Sigmoid colon (tissue), 6 donors: ENCODE measurements at regions not wholly inside any gene's neighbourhood (a gene's known extent, or its start where the extent isn't known, plus 50 kb on each side); places are given as distances from the start of the nearest gene placed in this dataset.
A peak's percentile ranks its signal among the peaks of the same experiment; 100 is the strongest.

Experiments
- DNase-seq: peaks from one replicate; pipeline ENCODE4 v3.0.0-alpha.2; 2019
- H3K27ac ChIP-seq, 4 donors: fragments of 200-600 bp; sonication (generic); one replicate each; pipeline ENCODE4 v1.5.1; 2016 to 2019; ENCODE audit warnings: mild to moderate bottlenecking in 1 of 4
- H3K27me3 ChIP-seq, 3 donors: fragments of 200-600 bp; sonication (generic); one replicate each; pipeline ENCODE4 v1.5.1; 2019; ENCODE audit warnings: mild to moderate bottlenecking in 1 of 3
- H3K36me3 ChIP-seq, 4 donors: fragments of 200-600 bp; sonication (generic); one replicate each; pipeline ENCODE4 v1.5.1; 2016 to 2019
- H3K4me1 ChIP-seq, 4 donors: fragments of 200-600 bp; sonication (generic); one replicate each; pipeline ENCODE4 v1.5.1; 2017 to 2019
- H3K4me3 ChIP-seq, 4 donors: fragments of 200-600 bp; sonication (generic); one replicate each; pipeline ENCODE4 v1.5.1; 2017 to 2019; ENCODE audit warnings: mild to moderate bottlenecking in 2 of 4, moderate library complexity in 1 of 4
- H3K9me3 ChIP-seq, 4 donors: fragments of 200-600 bp in 3 of 4; sonication (generic) in 3 of 4; one replicate each; pipeline versions ENCODE4 v1.5.1 to v1.6.1; 2013 to 2019
- EP300 ChIP-seq, 4 donors: sonication (generic); formaldehyde crosslinking; IDR thresholded peaks; one replicate each; pipeline ENCODE4 v1.6.1; 2017; ENCODE audit warnings: antibody characterized with exemption in 4 of 4
- POLR2A ChIP-seq, 2 donors: fragments of 450-650 bp; IDR thresholded peaks; one replicate each; pipeline ENCODE4 v1.6.1; 2016; ENCODE audit warnings: antibody characterized with exemption in 2 of 2, mild to moderate bottlenecking in 2 of 2, moderate library complexity in 2 of 2
- POLR2AphosphoS5 ChIP-seq, 4 donors: sonication (generic); formaldehyde crosslinking; IDR thresholded peaks; one replicate each; pipeline ENCODE4 v1.6.1; 2017; ENCODE audit warnings: antibody characterized with exemption in 4 of 4
- WGBS, 2 donors: extraction: QIAGEN DNeasy Blood & Tissue Kit; methylation state at CpG; one replicate each; pipeline ENCODE4 v1.1.7; 2013; 5-methylcytosine and 5-hydroxymethylcytosine counted together
- intact Hi-C: fragments of 100-400 bp; cut with DNase I; formaldehyde crosslinking; loops from one replicate; pipeline ENCODE4 v1.15.1; 2023
- TF ChIP-seq, protein P1 (sequence below), 4 experiments: fragments of 450-650 bp in 3 of 4; fragments of 200-600 bp in 1 of 4; IDR thresholded peaks; one replicate each; pipeline ENCODE4 v1.5.1; 2016 to 2019; ENCODE audit warnings: antibody characterized with exemption in 4 of 4, mild to moderate bottlenecking in 3 of 4, moderate library complexity in 2 of 4
- donor health status: healthy with polysubstance abuse.
- donor health status: healthy.

GRCh38 chr1:30645807-30646206 is 77.6 kb downstream of the MATN1 start:
- no peak for DNase-seq
- Histone ChIP-seq H3K27ac (no peak overlapping the region), H3K9me3 (no peaks in the 10 kb centered on the region), H3K27me3 (peaks cover 0 to 20% (median 0%) of the 10 kb centered on the region in 3 donors), H3K4me3 (no peak overlapping the region), H3K36me3 (no peaks in the 10 kb centered on the region), H3K4me1 (peaks cover 0 to 6% (median 0%) of the 10 kb centered on the region in 4 donors)
- intact Hi-C loops = no loop called here
- 64 to 71% methylated on average over 3 of the region's 3 CpGs for WGBS, 2 donors
- TF ChIP-seq POLR2AphosphoS5 (IDR thresholded peaks at IDR 0.05) (no peak), EP300 (IDR thresholded peaks at IDR 0.05) (no peak), POLR2A (IDR thresholded peaks at IDR 0.05) (no peak)
- TF ChIP-seq, protein P1, sequence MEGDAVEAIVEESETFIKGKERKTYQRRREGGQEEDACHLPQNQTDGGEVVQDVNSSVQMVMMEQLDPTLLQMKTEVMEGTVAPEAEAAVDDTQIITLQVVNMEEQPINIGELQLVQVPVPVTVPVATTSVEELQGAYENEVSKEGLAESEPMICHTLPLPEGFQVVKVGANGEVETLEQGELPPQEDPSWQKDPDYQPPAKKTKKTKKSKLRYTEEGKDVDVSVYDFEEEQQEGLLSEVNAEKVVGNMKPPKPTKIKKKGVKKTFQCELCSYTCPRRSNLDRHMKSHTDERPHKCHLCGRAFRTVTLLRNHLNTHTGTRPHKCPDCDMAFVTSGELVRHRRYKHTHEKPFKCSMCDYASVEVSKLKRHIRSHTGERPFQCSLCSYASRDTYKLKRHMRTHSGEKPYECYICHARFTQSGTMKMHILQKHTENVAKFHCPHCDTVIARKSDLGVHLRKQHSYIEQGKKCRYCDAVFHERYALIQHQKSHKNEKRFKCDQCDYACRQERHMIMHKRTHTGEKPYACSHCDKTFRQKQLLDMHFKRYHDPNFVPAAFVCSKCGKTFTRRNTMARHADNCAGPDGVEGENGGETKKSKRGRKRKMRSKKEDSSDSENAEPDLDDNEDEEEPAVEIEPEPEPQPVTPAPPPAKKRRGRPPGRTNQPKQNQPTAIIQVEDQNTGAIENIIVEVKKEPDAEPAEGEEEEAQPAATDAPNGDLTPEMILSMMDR (IDR thresholded peaks at IDR 0.05) = no peak

DNA sequence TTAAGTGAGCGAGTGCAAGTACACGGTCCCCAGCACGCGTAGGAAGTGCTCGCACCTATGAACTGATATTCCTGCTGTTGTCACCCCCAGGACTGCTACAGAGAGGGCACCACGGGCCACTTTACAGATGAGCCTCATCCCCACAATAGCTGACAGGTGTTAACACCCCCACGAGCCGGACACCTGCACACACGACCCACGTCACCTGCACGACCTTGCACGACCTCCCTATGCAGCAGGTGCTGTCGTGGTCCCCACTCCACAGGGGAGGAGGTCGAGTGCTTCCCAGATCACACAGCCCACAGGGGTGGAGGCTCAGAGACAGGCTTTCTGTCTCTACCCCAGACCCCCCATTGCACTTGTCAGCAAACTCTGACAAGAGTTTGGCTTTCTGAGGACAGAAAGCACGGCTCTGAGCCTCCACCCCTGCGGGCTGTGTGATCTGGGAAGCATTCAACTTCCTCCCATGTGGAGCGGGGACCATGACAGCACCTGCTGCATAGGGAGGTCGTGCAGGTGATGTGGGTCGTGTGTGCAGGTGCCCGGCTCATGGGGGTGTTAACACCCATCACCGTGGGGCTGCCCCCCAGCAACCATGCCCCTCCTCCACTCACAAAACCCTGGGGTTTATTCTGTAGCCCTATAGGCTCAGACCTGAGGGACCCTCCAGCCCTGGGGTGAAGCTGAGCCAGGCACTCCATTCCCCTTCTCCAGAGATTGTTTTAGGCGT is 80.8 kb downstream of the MATN1 start:
- Histone ChIP-seq H3K9me3 (no peaks in the 10 kb centered on the region), H3K36me3 (no peaks in the 10 kb centered on the region), H3K4me1 (peaks cover 0 to 10% (median 6%) of the 10 kb centered on the region in 4 donors), H3K27ac (no peak overlapping the region), H3K27me3 (peaks cover 0 to 9% (median 0%) of the 10 kb centered on the region in 3 donors), H3K4me3 (no peak overlapping the region)
- TF ChIP-seq POLR2A (IDR thresholded peaks at IDR 0.05) (no peak), POLR2AphosphoS5 (IDR thresholded peaks at IDR 0.05) (no peak), EP300 (IDR thresholded peaks at IDR 0.05) (no peak)
- TF ChIP-seq, protein P1 (IDR thresholded peaks at IDR 0.05) = no peak
- intact Hi-C loops = no loop called here
- WGBS, 2 donors = 47 to 72% methylated on average over 22 of the region's 22 CpGs
- DNase-seq = peak; percentile 55

GRCh38 chr1:30641572-30642353 is 81.6 kb downstream of the MATN1 start:
- peak; percentile 44 for DNase-seq
- no peak overlapping the region for H3K27ac ChIP-seq
- WGBS, 2 donors = 67% methylated on average over 13 of the region's 13 CpGs
- H3K4me3 ChIP-seq = no peak overlapping the region
- H3K4me1 ChIP-seq = peaks cover 0 to 18% (median 13%) of the 10 kb centered on the region in 4 donors
- no peaks in the 10 kb centered on the region for H3K36me3 ChIP-seq
- intact Hi-C loops = no loop called here
- H3K9me3 ChIP-seq = no peaks in the 10 kb centered on the region
- TF ChIP-seq EP300 (IDR thresholded peaks at IDR 0.05) (no peak), POLR2A (IDR thresholded peaks at IDR 0.05) (no peak), POLR2AphosphoS5 (IDR thresholded peaks at IDR 0.05) (no peak)
- TF ChIP-seq, protein P1 (IDR thresholded peaks at IDR 0.05) = no peak
- H3K27me3 ChIP-seq = peaks cover 0 to 9% (median 0%) of the 10 kb centered on the region in 3 donors

DNA sequence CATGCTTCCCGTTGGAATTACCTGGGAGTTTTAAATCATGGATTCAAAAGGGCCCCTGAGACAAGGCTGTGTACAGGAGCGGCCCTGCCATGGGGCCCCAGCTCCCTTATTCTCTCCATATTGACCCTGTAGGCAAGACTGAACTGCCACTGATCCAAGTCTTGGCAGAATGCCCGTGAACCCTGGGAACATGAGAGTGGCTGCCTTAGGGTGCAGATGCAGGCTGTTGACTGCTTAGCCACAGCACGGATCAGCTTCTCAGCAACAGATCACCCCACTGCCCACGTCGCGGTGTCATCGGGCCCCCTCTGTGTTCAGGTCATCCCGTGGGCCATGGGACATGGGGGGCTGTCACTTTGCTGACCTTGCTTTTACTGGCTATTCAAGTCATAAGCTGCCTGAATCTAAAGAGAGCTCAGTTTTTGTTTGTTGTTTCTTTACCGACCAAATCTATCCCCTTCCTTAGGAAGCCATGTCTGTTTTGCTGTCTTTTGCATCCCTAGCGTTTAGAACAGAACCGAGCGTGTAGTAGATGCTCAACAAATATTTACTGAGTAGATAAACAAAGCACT is 83.4 kb downstream of the MATN1 start:
- WGBS, 2 donors = 62 to 65% methylated on average over 13 of the region's 13 CpGs
- H3K36me3 ChIP-seq = no peaks in the 10 kb centered on the region
- no peak for TF ChIP-seq POLR2AphosphoS5 (IDR thresholded peaks at IDR 0.05)
- TF ChIP-seq EP300 (IDR thresholded peaks at IDR 0.05) = no peak
- TF ChIP-seq, protein P1 (IDR thresholded peaks at IDR 0.05) = no peak
- TF ChIP-seq POLR2A (IDR thresholded peaks at IDR 0.05) = no peak
- no peaks in the 10 kb centered on the region for H3K27me3 ChIP-seq
- intact Hi-C loops = loop anchor here (5.0 kb wide), 1 partner anchor 37 kb away; no protein-coding TSS in a partner anchor
- H3K9me3 ChIP-seq = no peaks in the 10 kb centered on the region
- H3K27ac ChIP-seq = no peak overlapping the region
- DNase-seq = peak; percentile 58
- peaks cover 0 to 24% (median 18%) of the 10 kb centered on the region in 4 donors for H3K4me1 ChIP-seq
- no peak overlapping the region for H3K4me3 ChIP-seq
